ENCODE measurements at regions not wholly inside any gene's neighbourhood (a gene's known extent, or its start where the extent isn't known, plus 50 kb on each side); places are given as distances from the start of the nearest gene placed in this dataset.

- no peak overlapping the region for H2AFZ ChIP-seq (ENCODE audit: low read length)
- H3K9ac ChIP-seq (ENCODE audit: low read length) = no peak overlapping the region
- CTCF ChIA-PET = no interaction called here
Measured at GRCh38 chr10:3445648-3446047, 273.1 kb upstream of the PITRM1 start.

GRCh38 chr10:3442451-3442990 is 269.9 kb upstream of the PITRM1 start:
- Histone ChIP-seq H3F3A (ENCODE audit: low read length, unreplicated experiment) (no peaks in the 10 kb centered on the region), H3K27ac (ENCODE audit: low read length) (no peak overlapping the region), H3K27me3 (ENCODE audit: low read length) (no peaks in the 10 kb centered on the region), H3K4me2 (ENCODE audit: low read length) (no peak overlapping the region), H2AFZ (ENCODE audit: low read length) (no peak overlapping the region), H3K79me2 (ENCODE audit: low read length) (no peaks in the 10 kb centered on the region), H4K20me1 (ENCODE audit: low read length) (no peaks in the 10 kb centered on the region), H3K9me3 (ENCODE audit: low read length) (no peaks in the 10 kb centered on the region), H3K36me3 (ENCODE audit: low read depth, low read length) (no peaks in the 10 kb centered on the region), H3K4me1 (ENCODE audit: insufficient read depth, low read length) (no peaks in the 10 kb centered on the region), H3K4me3 (ENCODE audit: low read length) (no peak overlapping the region), H3K9me2 (replicated peaks; ENCODE audit: low read length) (no peaks in the 10 kb centered on the region), H3K9ac (ENCODE audit: low read length) (no peak overlapping the region)
- DNase-seq (no peak), ATAC-seq (no peak)
- CTCF ChIA-PET = no interaction called here
- intact Hi-C loops (cut with micrococcal nuclease) = no loop called here
- TF ChIP-seq, protein P1, sequence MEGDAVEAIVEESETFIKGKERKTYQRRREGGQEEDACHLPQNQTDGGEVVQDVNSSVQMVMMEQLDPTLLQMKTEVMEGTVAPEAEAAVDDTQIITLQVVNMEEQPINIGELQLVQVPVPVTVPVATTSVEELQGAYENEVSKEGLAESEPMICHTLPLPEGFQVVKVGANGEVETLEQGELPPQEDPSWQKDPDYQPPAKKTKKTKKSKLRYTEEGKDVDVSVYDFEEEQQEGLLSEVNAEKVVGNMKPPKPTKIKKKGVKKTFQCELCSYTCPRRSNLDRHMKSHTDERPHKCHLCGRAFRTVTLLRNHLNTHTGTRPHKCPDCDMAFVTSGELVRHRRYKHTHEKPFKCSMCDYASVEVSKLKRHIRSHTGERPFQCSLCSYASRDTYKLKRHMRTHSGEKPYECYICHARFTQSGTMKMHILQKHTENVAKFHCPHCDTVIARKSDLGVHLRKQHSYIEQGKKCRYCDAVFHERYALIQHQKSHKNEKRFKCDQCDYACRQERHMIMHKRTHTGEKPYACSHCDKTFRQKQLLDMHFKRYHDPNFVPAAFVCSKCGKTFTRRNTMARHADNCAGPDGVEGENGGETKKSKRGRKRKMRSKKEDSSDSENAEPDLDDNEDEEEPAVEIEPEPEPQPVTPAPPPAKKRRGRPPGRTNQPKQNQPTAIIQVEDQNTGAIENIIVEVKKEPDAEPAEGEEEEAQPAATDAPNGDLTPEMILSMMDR (conservative IDR thresholded peaks at IDR 0.05; ENCODE audit: low read depth, low read length) = no peak
- TF ChIP-seq EZH2 (IDR thresholded peaks at IDR 0.05; ENCODE audit: low read length, unreplicated experiment) = no peak
- no peak for TF ChIP-seq EZH2phosphoT487 (IDR thresholded peaks at IDR 0.05; ENCODE audit: borderline replicate concordance, low read length)
- no TSS peak for BruUV-seq (replicated peaks)
- POLR2A ChIA-PET (ENCODE audit: unreplicated experiment) = no interaction called here

More at GRCh38 chr10:3445648-3446047, 273.1 kb upstream of the PITRM1 start:
- Histone ChIP-seq H3K27me3 (ENCODE audit: low read length) (no peaks in the 10 kb centered on the region), H3F3A (ENCODE audit: low read length, unreplicated experiment) (no peaks in the 10 kb centered on the region), H3K36me3 (ENCODE audit: low read depth, low read length) (no peaks in the 10 kb centered on the region), H3K4me2 (ENCODE audit: low read length) (no peak overlapping the region), H3K9me3 (ENCODE audit: low read length) (no peaks in the 10 kb centered on the region), H3K4me3 (ENCODE audit: low read length) (no peak overlapping the region), H3K9me2 (replicated peaks; ENCODE audit: low read length) (no peaks in the 10 kb centered on the region), H4K20me1 (ENCODE audit: low read length) (no peaks in the 10 kb centered on the region), H3K27ac (ENCODE audit: low read length) (no peak overlapping the region), H3K79me2 (ENCODE audit: low read length) (no peaks in the 10 kb centered on the region), H3K4me1 (ENCODE audit: insufficient read depth, low read length) (no peaks in the 10 kb centered on the region)
- TF ChIP-seq EZH2phosphoT487 (IDR thresholded peaks at IDR 0.05; ENCODE audit: borderline replicate concordance, low read length) (no peak), EZH2 (IDR thresholded peaks at IDR 0.05; ENCODE audit: low read length, unreplicated experiment) (no peak)
- TF ChIP-seq, protein P1 (conservative IDR thresholded peaks at IDR 0.05; ENCODE audit: low read depth, low read length) = no peak
- POLR2A ChIA-PET (ENCODE audit: unreplicated experiment) = no interaction called here
- DNase-seq (no peak), ATAC-seq (no peak)
- no TSS peak for BruUV-seq (replicated peaks)
- intact Hi-C loops (cut with micrococcal nuclease) = no loop called here

DNA sequence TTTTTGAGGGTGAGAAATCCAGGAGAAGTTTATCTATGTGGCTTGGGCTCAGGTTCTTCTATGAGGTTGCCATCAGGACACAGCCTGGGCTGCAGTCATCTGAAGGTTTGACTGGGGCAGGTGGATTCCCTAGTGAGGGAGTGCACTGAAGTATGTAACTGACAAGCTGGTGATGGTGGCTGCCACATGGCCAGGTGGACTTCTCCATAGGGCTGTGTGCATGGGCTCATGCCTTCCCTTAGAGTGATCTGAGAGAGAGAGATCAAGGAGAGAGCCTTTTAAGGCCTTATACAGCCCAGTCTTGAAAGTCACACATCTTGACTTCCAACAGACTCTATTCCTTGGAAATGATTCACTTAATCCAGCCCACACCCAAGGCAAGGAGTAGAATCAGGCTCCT is 266.6 kb upstream of the PITRM1 start:
- POLR2A ChIA-PET (ENCODE audit: unreplicated experiment) = no interaction called here
- TF ChIP-seq EZH2 (IDR thresholded peaks at IDR 0.05; ENCODE audit: low read length, unreplicated experiment) (no peak), EZH2phosphoT487 (IDR thresholded peaks at IDR 0.05; ENCODE audit: borderline replicate concordance, low read length) (no peak)
- TF ChIP-seq, protein P1 (conservative IDR thresholded peaks at IDR 0.05; ENCODE audit: low read depth, low read length) = no peak
- no peaks in the 10 kb centered on the region for H3K36me3 ChIP-seq (ENCODE audit: low read depth, low read length)

More for the DNA sequence above, 266.6 kb upstream of the PITRM1 start:
- no peak overlapping the region for H3K4me3 ChIP-seq (ENCODE audit: low read length)
- ATAC-seq (no peak), DNase-seq (no peak)
- H3K79me2 ChIP-seq (ENCODE audit: low read length) = no peaks in the 10 kb centered on the region
- no peaks in the 10 kb centered on the region for H3K9me2 ChIP-seq (replicated peaks; ENCODE audit: low read length)
- H3K9ac ChIP-seq (ENCODE audit: low read length) = no peak overlapping the region
- no peaks in the 10 kb centered on the region for H3F3A ChIP-seq (ENCODE audit: low read length, unreplicated experiment)
- no peak overlapping the region for H2AFZ ChIP-seq (ENCODE audit: low read length)
- H3K4me2 ChIP-seq (ENCODE audit: low read length) = no peak overlapping the region
- no peaks in the 10 kb centered on the region for H3K4me1 ChIP-seq (ENCODE audit: insufficient read depth, low read length)
- no peak overlapping the region for H3K27ac ChIP-seq (ENCODE audit: low read length)
- no TSS peak for BruUV-seq (replicated peaks)
- intact Hi-C loops (cut with micrococcal nuclease) = no loop called here
- CTCF ChIA-PET = no interaction called here
- H3K9me3 ChIP-seq (ENCODE audit: low read length) = no peaks in the 10 kb centered on the region
- no peaks in the 10 kb centered on the region for H3K27me3 ChIP-seq (ENCODE audit: low read length)
- no peaks in the 10 kb centered on the region for H4K20me1 ChIP-seq (ENCODE audit: low read length)

All from PC-3 (cell line).